ENCODE measurements at regions not wholly inside any gene's neighbourhood (a gene's known extent, or its start where the extent isn't known, plus 50 kb on each side); places are given as distances from the start of the nearest gene placed in this dataset.

DNA sequence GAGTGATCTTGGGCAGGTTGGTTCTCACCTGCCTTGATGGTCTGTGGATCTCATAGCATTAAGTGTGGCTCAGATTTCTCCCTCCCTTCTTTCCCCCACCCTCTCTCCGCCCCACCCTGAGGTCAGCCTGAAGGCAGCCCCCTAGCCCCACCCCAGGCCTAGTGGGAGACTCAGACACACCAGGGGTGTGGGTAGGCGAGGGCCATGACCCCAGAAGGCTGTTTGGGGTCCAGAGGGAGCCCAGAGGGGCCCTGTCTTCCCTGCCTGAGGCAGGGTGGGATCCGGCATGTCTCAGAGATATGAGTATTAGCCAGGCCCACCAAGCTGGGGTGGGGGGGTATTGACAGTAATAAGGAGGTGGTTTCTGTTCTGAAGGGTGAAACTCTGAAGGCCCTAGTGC lies 160.5 kb downstream of the GLI2 start (continued):
- TF ChIP-seq, protein P1, sequence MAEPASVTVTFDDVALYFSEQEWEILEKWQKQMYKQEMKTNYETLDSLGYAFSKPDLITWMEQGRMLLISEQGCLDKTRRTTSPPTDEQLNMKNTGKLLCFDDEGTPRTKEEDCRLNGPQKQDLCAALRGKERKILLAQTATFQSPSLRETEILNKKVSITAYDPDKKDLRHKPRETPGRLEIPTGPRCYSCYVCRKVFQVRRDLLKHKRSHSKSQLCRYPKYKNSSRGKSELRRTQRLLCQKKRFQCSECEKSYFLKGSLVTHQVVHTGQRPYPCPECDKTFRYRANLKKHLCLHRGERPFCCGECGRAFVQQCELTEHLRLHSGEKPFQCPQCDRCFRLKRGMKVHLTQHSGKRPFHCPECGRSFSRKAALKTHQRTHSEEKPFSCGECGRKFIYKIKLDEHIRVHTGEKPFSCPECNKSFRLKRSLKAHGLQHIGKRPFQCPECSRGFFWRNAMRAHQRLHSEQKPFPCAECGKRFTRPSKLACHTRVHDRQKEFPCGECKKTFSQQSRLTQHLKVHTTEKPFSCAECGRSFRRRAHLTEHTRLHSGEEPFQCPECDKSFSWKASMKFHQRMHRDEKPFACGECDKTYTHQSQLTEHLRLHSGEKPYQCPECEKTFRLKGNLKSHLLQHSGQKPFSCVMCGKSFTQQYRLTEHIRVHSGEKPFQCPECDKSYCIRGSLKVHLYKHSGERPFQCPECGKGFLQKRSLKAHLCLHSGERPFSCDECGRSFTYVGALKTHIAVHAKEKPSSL (CRISPR knock-in tag; conservative IDR thresholded peaks at IDR 0.05), result no peak
- TF ChIP-seq OVOL2 (CRISPR knock-in tag; IDR thresholded peaks at IDR 0.05; ENCODE audit: borderline replicate concordance) (no peak), ELF4 (CRISPR knock-in tag; IDR thresholded peaks at IDR 0.05; ENCODE audit: low read depth) (no peak), NR2C2 (CRISPR knock-in tag; IDR thresholded peaks at IDR 0.05) (no peak), MXD4 (CRISPR knock-in tag; IDR thresholded peaks at IDR 0.05; ENCODE audit: borderline replicate concordance) (no peak)

DNA sequence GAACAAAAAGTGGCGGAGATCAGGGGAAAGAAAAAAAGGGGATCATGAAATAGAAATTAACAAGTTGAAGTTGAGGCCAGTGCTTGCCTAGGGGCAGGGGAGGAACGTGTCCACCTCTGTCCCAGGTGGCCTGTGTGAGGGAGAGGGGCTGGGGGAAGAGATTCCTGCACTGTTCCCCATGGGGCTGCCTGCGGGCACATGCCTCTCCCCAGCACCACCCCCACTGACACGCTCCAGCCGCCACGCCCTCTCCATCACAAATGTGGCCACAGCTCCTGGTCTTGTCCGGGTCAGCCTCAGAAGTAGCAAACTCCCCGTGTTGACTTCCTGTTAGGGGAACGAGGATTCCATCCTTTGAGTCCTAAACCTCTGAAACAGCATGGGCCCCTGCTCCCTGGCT lies 161.2 kb downstream of the GLI2 start:
- peak overlapping the region; percentile 47 for H3K27ac Mint-ChIP-seq

More for the DNA sequence above, 161.2 kb downstream of the GLI2 start:
- CTCF ChIA-PET, result interaction anchor here (0.9 kb wide), 1 partner anchor 12 kb away, joined by 3 read pairs; no protein-coding TSS in a partner anchor
- DNase-seq (ENCODE audit: low spot score) (no peak), ATAC-seq (no peak)
- H3K4me1 Mint-ChIP-seq, result peaks cover 92% of the 10 kb centered on the region
- H3K36me3 Mint-ChIP-seq, result no peaks in the 10 kb centered on the region
- no peak overlapping the region for H3K4me3 Mint-ChIP-seq
- POLR2A ChIA-PET, result no interaction called here
- no peaks in the 10 kb centered on the region for H3K9me3 Mint-ChIP-seq
- TF ChIP-seq OVOL2 (CRISPR knock-in tag; IDR thresholded peaks at IDR 0.05; ENCODE audit: borderline replicate concordance), result no peak
- TF ChIP-seq NFE2L1 (CRISPR knock-in tag; IDR thresholded peaks at IDR 0.05), result no peak
- no peak for TF ChIP-seq HMGA2 (CRISPR knock-in tag; IDR thresholded peaks at IDR 0.05)
- no peak for TF ChIP-seq GABPB1 (CRISPR knock-in tag; IDR thresholded peaks at IDR 0.05)
- TF ChIP-seq, protein P2, sequence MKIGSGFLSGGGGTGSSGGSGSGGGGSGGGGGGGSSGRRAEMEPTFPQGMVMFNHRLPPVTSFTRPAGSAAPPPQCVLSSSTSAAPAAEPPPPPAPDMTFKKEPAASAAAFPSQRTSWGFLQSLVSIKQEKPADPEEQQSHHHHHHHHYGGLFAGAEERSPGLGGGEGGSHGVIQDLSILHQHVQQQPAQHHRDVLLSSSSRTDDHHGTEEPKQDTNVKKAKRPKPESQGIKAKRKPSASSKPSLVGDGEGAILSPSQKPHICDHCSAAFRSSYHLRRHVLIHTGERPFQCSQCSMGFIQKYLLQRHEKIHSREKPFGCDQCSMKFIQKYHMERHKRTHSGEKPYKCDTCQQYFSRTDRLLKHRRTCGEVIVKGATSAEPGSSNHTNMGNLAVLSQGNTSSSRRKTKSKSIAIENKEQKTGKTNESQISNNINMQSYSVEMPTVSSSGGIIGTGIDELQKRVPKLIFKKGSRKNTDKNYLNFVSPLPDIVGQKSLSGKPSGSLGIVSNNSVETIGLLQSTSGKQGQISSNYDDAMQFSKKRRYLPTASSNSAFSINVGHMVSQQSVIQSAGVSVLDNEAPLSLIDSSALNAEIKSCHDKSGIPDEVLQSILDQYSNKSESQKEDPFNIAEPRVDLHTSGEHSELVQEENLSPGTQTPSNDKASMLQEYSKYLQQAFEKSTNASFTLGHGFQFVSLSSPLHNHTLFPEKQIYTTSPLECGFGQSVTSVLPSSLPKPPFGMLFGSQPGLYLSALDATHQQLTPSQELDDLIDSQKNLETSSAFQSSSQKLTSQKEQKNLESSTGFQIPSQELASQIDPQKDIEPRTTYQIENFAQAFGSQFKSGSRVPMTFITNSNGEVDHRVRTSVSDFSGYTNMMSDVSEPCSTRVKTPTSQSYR (CRISPR knock-in tag; IDR thresholded peaks at IDR 0.05), result no peak
- no peak for TF ChIP-seq JAZF1 (CRISPR knock-in tag; IDR thresholded peaks at IDR 0.05)
- no peak for TF ChIP-seq ZNF232 (CRISPR knock-in tag; IDR thresholded peaks at IDR 0.05)
- no peak for TF ChIP-seq TP53 (CRISPR knock-in tag; IDR thresholded peaks at IDR 0.05)
- TF ChIP-seq RELA (CRISPR knock-in tag; IDR thresholded peaks at IDR 0.05; ENCODE audit: borderline replicate concordance), result no peak
- no peak for TF ChIP-seq SMAD4 (CRISPR knock-in tag; IDR thresholded peaks at IDR 0.05)
- TF ChIP-seq NFATC4 (CRISPR knock-in tag; IDR thresholded peaks at IDR 0.05), result no peak
- TF ChIP-seq EMX1 (CRISPR knock-in tag; IDR thresholded peaks at IDR 0.05), result no peak
- TF ChIP-seq, protein P3, sequence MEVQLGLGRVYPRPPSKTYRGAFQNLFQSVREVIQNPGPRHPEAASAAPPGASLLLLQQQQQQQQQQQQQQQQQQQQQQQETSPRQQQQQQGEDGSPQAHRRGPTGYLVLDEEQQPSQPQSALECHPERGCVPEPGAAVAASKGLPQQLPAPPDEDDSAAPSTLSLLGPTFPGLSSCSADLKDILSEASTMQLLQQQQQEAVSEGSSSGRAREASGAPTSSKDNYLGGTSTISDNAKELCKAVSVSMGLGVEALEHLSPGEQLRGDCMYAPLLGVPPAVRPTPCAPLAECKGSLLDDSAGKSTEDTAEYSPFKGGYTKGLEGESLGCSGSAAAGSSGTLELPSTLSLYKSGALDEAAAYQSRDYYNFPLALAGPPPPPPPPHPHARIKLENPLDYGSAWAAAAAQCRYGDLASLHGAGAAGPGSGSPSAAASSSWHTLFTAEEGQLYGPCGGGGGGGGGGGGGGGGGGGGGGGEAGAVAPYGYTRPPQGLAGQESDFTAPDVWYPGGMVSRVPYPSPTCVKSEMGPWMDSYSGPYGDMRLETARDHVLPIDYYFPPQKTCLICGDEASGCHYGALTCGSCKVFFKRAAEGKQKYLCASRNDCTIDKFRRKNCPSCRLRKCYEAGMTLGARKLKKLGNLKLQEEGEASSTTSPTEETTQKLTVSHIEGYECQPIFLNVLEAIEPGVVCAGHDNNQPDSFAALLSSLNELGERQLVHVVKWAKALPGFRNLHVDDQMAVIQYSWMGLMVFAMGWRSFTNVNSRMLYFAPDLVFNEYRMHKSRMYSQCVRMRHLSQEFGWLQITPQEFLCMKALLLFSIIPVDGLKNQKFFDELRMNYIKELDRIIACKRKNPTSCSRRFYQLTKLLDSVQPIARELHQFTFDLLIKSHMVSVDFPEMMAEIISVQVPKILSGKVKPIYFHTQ (CRISPR knock-in tag; IDR thresholded peaks at IDR 0.05), result no peak
- no peak for TF ChIP-seq ZNF263 (CRISPR knock-in tag; IDR thresholded peaks at IDR 0.05; ENCODE audit: low read depth)
- TF ChIP-seq SP1 (CRISPR knock-in tag; conservative IDR thresholded peaks at IDR 0.05), result no peak
- TF ChIP-seq ZNF671 (CRISPR knock-in tag; IDR thresholded peaks at IDR 0.05), result no peak
- no peak for TF ChIP-seq CREB1 (CRISPR knock-in tag; IDR thresholded peaks at IDR 0.05)
- no peak for TF ChIP-seq ZNF121 (CRISPR knock-in tag; IDR thresholded peaks at IDR 0.05)
- TF ChIP-seq, protein P4, sequence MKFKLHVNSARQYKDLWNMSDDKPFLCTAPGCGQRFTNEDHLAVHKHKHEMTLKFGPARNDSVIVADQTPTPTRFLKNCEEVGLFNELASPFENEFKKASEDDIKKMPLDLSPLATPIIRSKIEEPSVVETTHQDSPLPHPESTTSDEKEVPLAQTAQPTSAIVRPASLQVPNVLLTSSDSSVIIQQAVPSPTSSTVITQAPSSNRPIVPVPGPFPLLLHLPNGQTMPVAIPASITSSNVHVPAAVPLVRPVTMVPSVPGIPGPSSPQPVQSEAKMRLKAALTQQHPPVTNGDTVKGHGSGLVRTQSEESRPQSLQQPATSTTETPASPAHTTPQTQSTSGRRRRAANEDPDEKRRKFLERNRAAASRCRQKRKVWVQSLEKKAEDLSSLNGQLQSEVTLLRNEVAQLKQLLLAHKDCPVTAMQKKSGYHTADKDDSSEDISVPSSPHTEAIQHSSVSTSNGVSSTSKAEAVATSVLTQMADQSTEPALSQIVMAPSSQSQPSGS (CRISPR knock-in tag; IDR thresholded peaks at IDR 0.05; ENCODE audit: borderline replicate concordance, low read depth), result no peak
- TF ChIP-seq NR3C1 (CRISPR knock-in tag; conservative IDR thresholded peaks at IDR 0.05; ENCODE audit: low read depth), result no peak
- no peaks in the 10 kb centered on the region for H3K27me3 Mint-ChIP-seq (ENCODE audit: low read depth)
